IMR-90 (cell line): ENCODE measurements at regions not wholly inside any gene's neighbourhood (a gene's known extent, or its start where the extent isn't known, plus 50 kb on each side); places are given as distances from the start of the nearest gene placed in this dataset.
A peak's percentile ranks its signal among the peaks of the same experiment; 100 is the strongest.

Source experiments
- ATAC-seq: fragments of 200-7000 bp; cut with Tn5 transposase; 2 replicates; pipeline ENCODE4 v1.9.1; 2020; ENCODE audit warnings: low read depth, mild to moderate bottlenecking, moderate library complexity
- BruUV-seq: library from RNA; stranded (reverse); fragments of 400-500 nt; replicated peaks from 2 replicates; lab custom pipeline; 2021; lab: Mats Ljungman, UMichigan
- CTCF ChIA-PET: fragments of 300-600 bp; formaldehyde crosslinking; extraction: SDS; loops from one replicate; lab custom pipeline; 2021; ENCODE audit warnings: antibody characterized with exemption; lab: Yijun Ruan, JAX
- POLR2A ChIA-PET: fragments of 300-600 bp; sonication (Branson Sonifier 250); formaldehyde crosslinking; loops from one replicate; lab custom pipeline; 2022; ENCODE audit warnings: antibody characterized with exemption; ENCODE audit not compliant: unreplicated experiment; lab: Charles Lee
- DNase-seq: peaks from one replicate; pipeline ENCODE4 v3.0.0; 2013
- H2AFZ ChIP-seq: replicated peaks from 2 replicates; pipeline ENCODE3; 2013; ENCODE audit warnings: low read length, mild to moderate bottlenecking; ENCODE audit not compliant: poor library complexity
- H2AK5ac ChIP-seq: 2 replicates; pipeline ENCODE4 v1.6.1; 2013; ENCODE audit warnings: low read depth, low read length, inconsistent platforms
- H2AK9ac ChIP-seq: replicated peaks from 2 replicates; pipeline ENCODE3; 2013; ENCODE audit warnings: mild to moderate bottlenecking, low read depth, low read length, moderate library complexity; ENCODE audit not compliant: poor library complexity
- H2BK120ac ChIP-seq: 2 replicates; pipeline ENCODE4 v1.6.1; 2013; ENCODE audit warnings: low read depth, low read length, inconsistent platforms
- H2BK15ac ChIP-seq: 3 replicates; pipeline ENCODE4 v1.6.1; 2013; ENCODE audit warnings: low read depth, low read length, inconsistent platforms
- H2BK20ac ChIP-seq: 2 replicates; pipeline ENCODE4 v1.6.1; 2013; ENCODE audit warnings: low read depth, mild to moderate bottlenecking, inconsistent platforms, low read length, moderate library complexity
- H2BK5ac ChIP-seq: 2 replicates; pipeline ENCODE4 v1.6.1; 2013; ENCODE audit warnings: mild to moderate bottlenecking, low read depth, low read length, inconsistent platforms; ENCODE audit not compliant: poor library complexity, severe bottlenecking
- H3K14ac ChIP-seq: replicated peaks from 2 replicates; pipeline ENCODE4 v1.6.1; 2013; ENCODE audit warnings: low read depth, low read length, inconsistent platforms
- H3K18ac ChIP-seq: 2 replicates; pipeline ENCODE4 v1.6.1; 2013; ENCODE audit warnings: low read depth, low read length, control low read depth
- H3K23ac ChIP-seq: 2 replicates; pipeline ENCODE4 v1.6.1; 2013; ENCODE audit warnings: low read depth, low read length, inconsistent platforms
- H3K27ac ChIP-seq: 2 replicates; pipeline ENCODE4 v1.5.1; 2013; ENCODE audit warnings: mild to moderate bottlenecking, control low read depth, low read length; ENCODE audit not compliant: insufficient read depth
- H3K27me3 ChIP-seq: 2 replicates; pipeline ENCODE4 v1.6.1; 2013; ENCODE audit warnings: low read length; ENCODE audit not compliant: control insufficient read depth, insufficient read depth
- H3K36me3 ChIP-seq: 2 replicates; pipeline ENCODE4 v1.6.1; 2013; ENCODE audit warnings: low read length, mixed read lengths; ENCODE audit not compliant: control insufficient read depth, insufficient read depth
- H3K4ac ChIP-seq: 2 replicates; pipeline ENCODE4 v1.6.1; 2013; ENCODE audit warnings: low read depth, low read length, inconsistent platforms
- H3K4me1 ChIP-seq: 2 replicates; pipeline ENCODE4 v1.6.1; 2013; ENCODE audit warnings: low read length, mixed read lengths; ENCODE audit not compliant: control insufficient read depth, insufficient read depth
- H3K4me2 ChIP-seq: 2 replicates; pipeline ENCODE4 v1.6.1; 2013; ENCODE audit warnings: low read depth, mild to moderate bottlenecking, control low read depth, low read length, moderate library complexity
- H3K4me3 ChIP-seq: 2 replicates; pipeline ENCODE4 v1.5.1; 2013; ENCODE audit warnings: low read depth, mild to moderate bottlenecking, control low read depth, low read length, moderate library complexity; ENCODE audit not compliant: insufficient read depth
- H3K56ac ChIP-seq: 2 replicates; pipeline ENCODE4 v1.6.1; 2013; ENCODE audit warnings: low read length, inconsistent platforms; ENCODE audit not compliant: insufficient read depth; ENCODE audit errors: extremely low read depth
- H3K79me1 ChIP-seq, 2 experiments: 2 replicates each; pipeline ENCODE4 v1.6.1; 2013; ENCODE audit warnings: low read length in 2 of 2, inconsistent platforms in 1 of 2, low read depth in 1 of 2
- H3K9ac ChIP-seq: 2 replicates; pipeline ENCODE4 v1.6.1; 2013; ENCODE audit warnings: low read depth, low read length, control low read depth
- H3K9me1 ChIP-seq: 2 replicates; pipeline ENCODE4 v1.6.1; 2013; ENCODE audit warnings: low read length, inconsistent platforms; ENCODE audit not compliant: insufficient read depth
- H3K9me3 ChIP-seq: 2 replicates; pipeline ENCODE4 v1.6.1; 2013; ENCODE audit warnings: low read length; ENCODE audit not compliant: control insufficient read depth, insufficient read depth
- H4K20me1 ChIP-seq: 2 replicates; pipeline ENCODE4 v1.6.1; 2013; ENCODE audit warnings: low read length, inconsistent platforms; ENCODE audit not compliant: insufficient read depth
- H4K5ac ChIP-seq: 2 replicates; pipeline ENCODE4 v1.6.1; 2013; ENCODE audit warnings: mild to moderate bottlenecking, low read depth, low read length, control low read depth
- H4K8ac ChIP-seq, 2 experiments: 2 replicates each; pipeline ENCODE4 v1.6.1; 2013; ENCODE audit warnings: low read depth in 2 of 2, low read length in 2 of 2, control low read depth in 1 of 2, inconsistent platforms in 1 of 2
- H4K91ac ChIP-seq: 2 replicates; pipeline ENCODE4 v1.6.1; 2013; ENCODE audit warnings: low read depth, low read length, inconsistent platforms; ENCODE audit not compliant: insufficient read depth
- CEBPB ChIP-seq: IDR thresholded peaks from 2 replicates; pipeline ENCODE4 v1.6.1; 2012; ENCODE audit warnings: low read depth, low read length, improper control_type of control experiment
- CHD1 ChIP-seq: IDR thresholded peaks from 2 replicates; pipeline ENCODE4 v1.6.1; 2012; ENCODE audit warnings: low read depth, low read length, improper control_type of control experiment
- NFE2L2 ChIP-seq: fragments of 150-350 bp; IDR thresholded peaks from 2 replicates; pipeline ENCODE4 v1.6.1; 2016; ENCODE audit warnings: low read depth, mild to moderate bottlenecking, low read length
- WGBS, 2 experiments: methylation state at CpG; one replicate each; pipeline versions ENCODE4 v1.1.5 to v1.1.7; 2013; ENCODE audit warnings: missing lambda C conversion rate in 2 of 2; ENCODE audit not compliant: insufficient read length in 1 of 2; ENCODE audit errors: extremely low coverage in 2 of 2; 5-methylcytosine and 5-hydroxymethylcytosine counted together
- dilution Hi-C: fragments of 300-500 bp; cut with HindIII; formaldehyde crosslinking; loops from one replicate; pipeline ENCODE4 v1.14.3; 2018; ENCODE audit warnings: low sequenced_read_pairs; ENCODE audit not compliant: unreplicated experiment
- in situ Hi-C: fragments of 300-500 bp; cut with MboI; formaldehyde crosslinking; loops from 3 replicates; pipeline ENCODE4 v1.14.3; 2019; ENCODE audit warnings: low sequenced_read_pairs, inconsistent platforms, mixed read lengths
- intact Hi-C: fragments of 100-400 bp; cut with micrococcal nuclease; formaldehyde crosslinking; loops from 2 replicates; pipeline ENCODE4 v1.10.0; 2022

- H4K8ac ChIP-seq, result no peak overlapping the region
- no peak overlapping the region for H2BK15ac ChIP-seq
- no peak overlapping the region for H4K5ac ChIP-seq
- H3K56ac ChIP-seq, result no peak overlapping the region
- no peak overlapping the region for H3K18ac ChIP-seq
- no peak overlapping the region for H4K91ac ChIP-seq
- H3K4me2 ChIP-seq, result no peak overlapping the region
- intact Hi-C loops, result no loop called here
- no peaks in the 10 kb centered on the region for H3K79me1 ChIP-seq
- no peak overlapping the region for H2BK20ac ChIP-seq
- H3K9ac ChIP-seq, result no peak overlapping the region
- H2BK5ac ChIP-seq, result no peak overlapping the region
- dilution Hi-C loops, result no loop called here
- H2AK5ac ChIP-seq, result no peak overlapping the region; the same call in 1 of the 2 replicates
- TF ChIP-seq NFE2L2 (no peak), CHD1 (no peak), CEBPB (no peak)
- H2BK120ac ChIP-seq, result 0 out of 2 replicates have a peak overlapping the region, but pooled peaks have one; percentile 49
- no peak overlapping the region for H3K4ac ChIP-seq
- no peaks in the 10 kb centered on the region for H3K36me3 ChIP-seq
- WGBS, 2 experiments, result no CpG with 5 or more reads among the region's 3 CpGs
- in situ Hi-C loops, result no loop called here
- H4K20me1 ChIP-seq, result no peaks in the 10 kb centered on the region
- H3K4me1 ChIP-seq, result peaks cover 2% of the 10 kb centered on the region; the same call in 1 of the 2 replicates
- H2AFZ ChIP-seq, result no peak overlapping the region
- H3K27ac ChIP-seq, result no peak overlapping the region
- H3K14ac ChIP-seq, result no peak overlapping the region
- no peaks in the 10 kb centered on the region for H3K9me3 ChIP-seq
- POLR2A ChIA-PET, result no interaction called here
- no peak for ATAC-seq
- no peaks in the 10 kb centered on the region for H3K9me1 ChIP-seq
- no peak overlapping the region for H2AK9ac ChIP-seq
- H3K27me3 ChIP-seq, result no peaks in the 10 kb centered on the region
- CTCF ChIA-PET, result interaction anchor here (0.6 kb wide), 1 partner anchor 43 kb away, joined by 3 read pairs; no protein-coding TSS in a partner anchor
- BruUV-seq, result no TSS peak
- no peak for DNase-seq
- H3K23ac ChIP-seq, result no peak overlapping the region
- no peak overlapping the region for H3K4me3 ChIP-seq
Observed at GRCh38 chr6:130557481-130558112, 191.8 kb downstream of the TMEM200A start.
